SK-N-SH (cell line): ENCODE measurements at regions not wholly inside any gene's neighbourhood (a gene's known extent, or its start where the extent isn't known, plus 50 kb on each side); places are given as distances from the start of the nearest gene placed in this dataset.

Experiments used
- CTCF ChIA-PET: fragments of 300-600, 350-600 bp; formaldehyde crosslinking; extraction: SDS; loops from one replicate; lab custom pipeline; 2021; lab: Yijun Ruan, JAX
- POLR2A ChIA-PET: fragments of 350-600 bp; sonication (Branson Sonifier 250); formaldehyde crosslinking; extraction: SDS; loops from one replicate; lab custom pipeline; 2020; ENCODE audit warnings: antibody characterized with exemption, inconsistent platforms; lab: Yijun Ruan, JAX
- DNase-seq: peaks from one replicate; pipeline ENCODE4 v3.0.0; 2012
- H2AFZ ChIP-seq: fragments of 200-600 bp; sonication (generic); 2 replicates; pipeline ENCODE4 v1.8.1; 2016; ENCODE audit warnings: antibody characterized with exemption, mild to moderate bottlenecking, low read depth
- H3F3A ChIP-seq: fragments of 200-600 bp; sonication (generic); replicated peaks from 2 replicates; pipeline ENCODE3; 2016; ENCODE audit warnings: antibody characterized with exemption, mild to moderate bottlenecking; ENCODE audit not compliant: insufficient read depth
- H3K27ac ChIP-seq, 2 experiments: fragments of 200-500 bp in 1 of 2; fragments of 200-600 bp in 1 of 2; sonication (Bioruptor generic) in 1 of 2; sonication (generic), shearing (Covaris generic) in 1 of 2; 2 replicates each; pipeline versions ENCODE4 v1.5.1 to v1.6.1; 2014 to 2016; ENCODE audit warnings: low read depth in 2 of 2, inconsistent platforms in 1 of 2, low read length in 1 of 2, mild to moderate bottlenecking in 1 of 2, mixed read lengths in 1 of 2
- H3K27me3 ChIP-seq: fragments of 200-600 bp; sonication (generic), shearing (Covaris generic); 2 replicates; pipeline ENCODE4 v1.6.1; 2016; ENCODE audit warnings: mixed run types; ENCODE audit not compliant: insufficient read depth
- H3K36me3 ChIP-seq, 2 experiments: fragments of 200-500 bp in 1 of 2; fragments of 200-600 bp in 1 of 2; sonication (Bioruptor generic) in 1 of 2; sonication (generic) in 1 of 2; replicated peaks in 1 of 2; 2 replicates each; pipeline versions ENCODE3 to v1.5.1; 2014 to 2016; ENCODE audit warnings: low read length in 1 of 2, mild to moderate bottlenecking in 1 of 2; ENCODE audit not compliant: insufficient read depth in 2 of 2, control insufficient read depth in 1 of 2
- H3K4me1 ChIP-seq, 2 experiments: fragments of 200-500 bp in 1 of 2; fragments of 200-600 bp in 1 of 2; sonication (Bioruptor generic) in 1 of 2; sonication (generic), shearing (Covaris generic) in 1 of 2; 2 replicates each; pipeline versions ENCODE4 v1.5.1 to v1.6.1; 2014 to 2016; ENCODE audit warnings: low read depth in 1 of 2, low read length in 1 of 2, mixed run types in 1 of 2; ENCODE audit not compliant: insufficient read depth in 2 of 2, control insufficient read depth in 1 of 2
- H3K4me2 ChIP-seq: fragments of 200-600 bp; sonication (generic), shearing (Covaris generic); 2 replicates; pipeline ENCODE4 v1.6.1; 2017; ENCODE audit warnings: mixed run types
- H3K4me3 ChIP-seq, 2 experiments: fragments of 200-500 bp in 1 of 2; fragments of 200-600 bp in 1 of 2; sonication (Bioruptor generic) in 1 of 2; sonication (generic), shearing (Covaris generic) in 1 of 2; 2 replicates each; pipeline versions ENCODE4 v1.5.1 to v1.8.1; 2014 to 2016; ENCODE audit warnings: low read depth in 2 of 2, inconsistent platforms in 1 of 2, low read length in 1 of 2, mild to moderate bottlenecking in 1 of 2, mixed read lengths in 1 of 2, moderate library complexity in 1 of 2
- H3K79me2 ChIP-seq: fragments of 200-600 bp; sonication (generic); 2 replicates; pipeline ENCODE4 v1.8.1; 2017; ENCODE audit warnings: mild to moderate bottlenecking; ENCODE audit not compliant: insufficient read depth
- H3K9ac ChIP-seq: fragments of 200-600 bp; sonication (generic); 2 replicates; pipeline ENCODE4 v1.6.1; 2017; ENCODE audit warnings: mixed run types
- H3K9me2 ChIP-seq: fragments of 200-600 bp; sonication (generic); 2 replicates; pipeline ENCODE4 v1.6.1; 2017; ENCODE audit warnings: mixed run types
- H3K9me3 ChIP-seq: fragments of 200-600 bp; sonication (generic); 2 replicates; pipeline ENCODE4 v1.6.1; 2017; ENCODE audit warnings: mixed run types, mild to moderate bottlenecking, moderate library complexity
- H4K20me1 ChIP-seq: fragments of 200-600 bp; sonication (generic); 2 replicates; pipeline ENCODE4 v1.6.1; 2017; ENCODE audit warnings: mild to moderate bottlenecking, mixed run types; ENCODE audit not compliant: insufficient read depth
- EP300 ChIP-seq, 2 experiments: IDR thresholded peaks; 2 replicates each; pipeline versions ENCODE4 v1.4.0 to v1.6.1; 2012; ENCODE audit warnings: borderline replicate concordance in 1 of 2, low read depth in 1 of 2, low read length in 1 of 2
- EZH2phosphoT487 ChIP-seq: fragments of 200-600 bp; sonication (generic); IDR thresholded peaks from 2 replicates; pipeline ENCODE4 v1.6.1; 2017; ENCODE audit warnings: low read depth, mixed run types, mild to moderate bottlenecking, antibody characterized with exemption, moderate library complexity, borderline replicate concordance
- FOSL2 ChIP-seq: IDR thresholded peaks from 2 replicates; pipeline ENCODE4 v1.4.0; 2012; ENCODE audit warnings: low read depth, mild to moderate bottlenecking, moderate library complexity, borderline replicate concordance
- FOXJ3 ChIP-seq: sonication (generic); formaldehyde crosslinking; IDR thresholded peaks from 2 replicates; pipeline ENCODE4 v1.5.1; 2020; ENCODE audit warnings: mild to moderate bottlenecking, missing genetic modification reagents
- FOXM1 ChIP-seq: IDR thresholded peaks from 2 replicates; pipeline ENCODE4 v1.4.0; 2012; ENCODE audit warnings: low read depth, mild to moderate bottlenecking
- GATA2 ChIP-seq: sonication (generic); formaldehyde crosslinking; IDR thresholded peaks from 2 replicates; pipeline ENCODE4 v1.5.0; 2020; ENCODE audit warnings: mild to moderate bottlenecking, missing genetic modification reagents
- MEF2A ChIP-seq: IDR thresholded peaks from 2 replicates; pipeline ENCODE4 v1.4.0; 2012; ENCODE audit warnings: low read depth, borderline replicate concordance
- MXI1 ChIP-seq: IDR thresholded peaks from 2 replicates; pipeline ENCODE4 v1.6.1; 2012; ENCODE audit warnings: mild to moderate bottlenecking, low read depth, low read length, improper control_type of control experiment
- NFIC ChIP-seq: IDR thresholded peaks from 2 replicates; pipeline ENCODE4 v1.4.0; 2012; ENCODE audit warnings: borderline replicate concordance
- NRF1 ChIP-seq: IDR thresholded peaks from 2 replicates; pipeline ENCODE4 v1.6.1; 2012; ENCODE audit warnings: low read depth, mild to moderate bottlenecking, low read length
- PBX3 ChIP-seq: IDR thresholded peaks from 2 replicates; pipeline ENCODE4; 2012
- POLR2AphosphoS5 ChIP-seq: IDR thresholded peaks from 2 replicates; pipeline ENCODE4 v1.6.1; 2012; ENCODE audit warnings: low read depth, low read length
- RAD21 ChIP-seq: IDR thresholded peaks from 2 replicates; pipeline ENCODE4 v1.6.1; 2012; ENCODE audit warnings: mild to moderate bottlenecking, low read length
- SIN3A ChIP-seq: IDR thresholded peaks from 2 replicates; pipeline ENCODE4 v1.6.1; 2012; ENCODE audit warnings: low read depth, mild to moderate bottlenecking, low read length, moderate library complexity, borderline replicate concordance
- SMC3 ChIP-seq: IDR thresholded peaks from 2 replicates; pipeline ENCODE4 v1.6.1; 2012; ENCODE audit warnings: low read depth, low read length, improper control_type of control experiment
- TAF1 ChIP-seq: IDR thresholded peaks from 2 replicates; pipeline ENCODE4 v1.6.1; 2012; ENCODE audit warnings: low read depth, mild to moderate bottlenecking, low read length, moderate library complexity, borderline replicate concordance
- USF2 ChIP-seq: fragments of 150-350 bp; IDR thresholded peaks from 2 replicates; pipeline ENCODE4 v1.6.1; 2017; ENCODE audit warnings: antibody characterized with exemption, low read length, low read depth, borderline replicate concordance
- WGBS: methylation state at CpG from one replicate; pipeline ENCODE4 v1.1.6; 2017; ENCODE audit warnings: low lambda C conversion rate; 5-methylcytosine and 5-hydroxymethylcytosine counted together
- TF ChIP-seq, protein P1 (sequence below): IDR thresholded peaks from 2 replicates; pipeline ENCODE4 v1.4.0; 2012; ENCODE audit warnings: low read depth

- Histone ChIP-seq H3K4me3 (no peak overlapping the region), H3K27ac (no peak overlapping the region), H3K27me3 (no peaks in the 10 kb centered on the region; the same call in 1 of the 2 replicates), H3F3A (no peaks in the 10 kb centered on the region), H3K36me3 (no peaks in the 10 kb centered on the region), H3K9ac (no peak overlapping the region), H4K20me1 (no peaks in the 10 kb centered on the region), H3K4me2 (no peak overlapping the region), H3K79me2 (no peaks in the 10 kb centered on the region), H2AFZ (no peak overlapping the region), H3K9me2 (no peaks in the 10 kb centered on the region), H3K4me1 (peaks cover 0 to 9% of the 10 kb centered on the region in 2 experiments; a peak in 2 of 4 replicates), H3K9me3 (no peaks in the 10 kb centered on the region)
- TF ChIP-seq MEF2A (no peak), POLR2AphosphoS5 (no peak), NFIC (no peak), MXI1 (no peak)
- DNase-seq = no peak
- 36% methylated on average over 6 of the region's 6 CpGs for WGBS
- ChIA-PET POLR2A (no interaction called here), CTCF (no interaction called here)
These were observed 152.1 kb upstream of the SOX21 start for GRCh38 chr13:94864474-94864873.

GRCh38 chr13:94860981-94861407 is 148.6 kb upstream of the SOX21 start:
- H3K4me2 ChIP-seq = peak overlapping the region; percentile 45
- no peak for DNase-seq
- H3K9me3 ChIP-seq = no peaks in the 10 kb centered on the region
- no peak for TF ChIP-seq NRF1
- TF ChIP-seq PBX3 = peak; percentile 7; the same call in 1 of the 2 replicates
- TF ChIP-seq, all 33 proteins: peak for 1
- Histone ChIP-seq H2AFZ (peak overlapping the region; percentile 84), H3K9ac (no peak overlapping the region), H3K4me3 (peak overlapping the region; percentile 15 to 37; a peak in 2 of 4 replicates), H3K27ac (peak overlapping the region in 1 of 2 experiments; percentile 56; a peak in 2 of 4 replicates), H3K9me2 (no peaks in the 10 kb centered on the region), H3K27me3 (no peaks in the 10 kb centered on the region; the same call in 1 of the 2 replicates), H4K20me1 (no peaks in the 10 kb centered on the region), H3K4me1 (peaks cover 0 to 14% of the 10 kb centered on the region in 2 experiments; a peak in 2 of 4 replicates), H3K79me2 (no peaks in the 10 kb centered on the region), H3F3A (no peaks in the 10 kb centered on the region), H3K36me3 (no peaks in the 10 kb centered on the region)
- WGBS = 66% methylated on average over 8 of the region's 8 CpGs
- POLR2A ChIA-PET = no interaction called here
- CTCF ChIA-PET = no interaction called here

- no peaks in the 10 kb centered on the region for H3K9me3 ChIP-seq
- CTCF ChIA-PET = no interaction called here
- 56% methylated on average over 2 of the region's 2 CpGs for WGBS
- no peak overlapping the region for H3K4me2 ChIP-seq
- no peak overlapping the region for H3K27ac ChIP-seq
- DNase-seq = no peak
- no peaks in the 10 kb centered on the region for H3K79me2 ChIP-seq
- no peak overlapping the region for H3K4me3 ChIP-seq
- no peaks in the 10 kb centered on the region; the same call in 1 of the 2 replicates for H3K27me3 ChIP-seq
- H3K9me2 ChIP-seq = no peaks in the 10 kb centered on the region
- H3K9ac ChIP-seq = no peak overlapping the region
- H3F3A ChIP-seq = no peaks in the 10 kb centered on the region
- H2AFZ ChIP-seq = no peak overlapping the region
- H3K36me3 ChIP-seq = no peaks in the 10 kb centered on the region
- POLR2A ChIA-PET = no interaction called here
- peaks cover 0 to 14% of the 10 kb centered on the region in 2 experiments; a peak in 2 of 4 replicates for H3K4me1 ChIP-seq
- H4K20me1 ChIP-seq = no peaks in the 10 kb centered on the region
- TF ChIP-seq FOSL2 = no peak
- TF ChIP-seq, protein P1, sequence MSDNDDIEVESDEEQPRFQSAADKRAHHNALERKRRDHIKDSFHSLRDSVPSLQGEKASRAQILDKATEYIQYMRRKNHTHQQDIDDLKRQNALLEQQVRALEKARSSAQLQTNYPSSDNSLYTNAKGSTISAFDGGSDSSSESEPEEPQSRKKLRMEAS = no peak
- no peak for TF ChIP-seq USF2
- TF ChIP-seq POLR2AphosphoS5 = no peak
- no peak for TF ChIP-seq GATA2 (CRISPR knock-in tag)
- TF ChIP-seq EZH2phosphoT487 = no peak
- TF ChIP-seq TAF1 = no peak
- no peak for TF ChIP-seq FOXJ3
- no peak for TF ChIP-seq FOXM1
- TF ChIP-seq RAD21 = no peak
- TF ChIP-seq EP300 (IDR thresholded peaks at IDR 0.05; ENCODE audit: borderline replicate concordance in 1 of 2, low read depth in 1 of 2, low read length in 1 of 2) = no peak
- no peak for TF ChIP-seq SMC3
- no peak for TF ChIP-seq SIN3A
These were observed 147.5 kb upstream of the SOX21 start for GRCh38 chr13:94859811-94860210.
